Fibroblast of lung (primary cell): ENCODE measurements at regions not wholly inside any gene's neighbourhood (a gene's known extent, or its start where the extent isn't known, plus 50 kb on each side); places are given as distances from the start of the nearest gene placed in this dataset.
A peak's percentile ranks its signal among the peaks of the same experiment; 100 is the strongest.

Experiments
- DNase-seq, 2 donors: peaks; one replicate each; pipeline versions ENCODE4 v3.0.0 to v3.0.0-alpha.2; 2010; ENCODE audit warnings: low read depth in 2 of 2
- H2AFZ ChIP-seq: 2 replicates; pipeline ENCODE4 v1.5.1; 2012; ENCODE audit warnings: low read length, control low read depth, inconsistent platforms
- H3K27ac ChIP-seq: 2 replicates; pipeline ENCODE4 v1.5.1; 2011; ENCODE audit warnings: low read length, control low read depth; ENCODE audit not compliant: insufficient read depth
- H3K27me3 ChIP-seq: 2 replicates; pipeline ENCODE4 v1.5.1; 2011; ENCODE audit warnings: mild to moderate bottlenecking, low read length; ENCODE audit not compliant: control insufficient read depth, insufficient read depth
- H3K36me3 ChIP-seq: 2 replicates; pipeline ENCODE4 v1.5.1; 2011; ENCODE audit warnings: low read length; ENCODE audit not compliant: control insufficient read depth, insufficient read depth
- H3K4me1 ChIP-seq: 2 replicates; pipeline ENCODE4 v1.5.1; 2011; ENCODE audit warnings: low read length; ENCODE audit not compliant: control insufficient read depth, insufficient read depth; ENCODE audit errors: extremely low read depth
- H3K4me2 ChIP-seq: 2 replicates; pipeline ENCODE4 v1.5.1; 2011; ENCODE audit warnings: low read length, control low read depth; ENCODE audit not compliant: insufficient read depth; ENCODE audit errors: extremely low read depth
- H3K4me3 ChIP-seq, 4 experiments: fragments of 200-600 bp in 1 of 4; sonication (generic) in 1 of 4; replicated peaks in 1 of 4; 2 replicates each; pipeline ENCODE4 v1.5.1; 2011 to 2016; ENCODE audit warnings: low read length in 4 of 4, low read depth in 3 of 4, mild to moderate bottlenecking in 3 of 4, control low read depth in 2 of 4, inconsistent platforms in 1 of 4, mixed read lengths in 1 of 4; ENCODE audit not compliant: insufficient read depth in 1 of 4; ENCODE audit errors: control extremely low read depth in 1 of 4
- H3K79me2 ChIP-seq: 2 replicates; pipeline ENCODE4 v1.5.1; 2012; ENCODE audit warnings: mild to moderate bottlenecking, low read length, inconsistent platforms; ENCODE audit not compliant: control insufficient read depth, insufficient read depth
- H3K9ac ChIP-seq: 2 replicates; pipeline ENCODE4 v1.5.1; 2011; ENCODE audit warnings: mild to moderate bottlenecking, low read length, control low read depth; ENCODE audit not compliant: insufficient read depth
- H3K9me3 ChIP-seq: 2 replicates; pipeline ENCODE4 v1.5.1; 2012; ENCODE audit warnings: low read depth, low read length; ENCODE audit not compliant: control insufficient read depth, insufficient read depth
- H4K20me1 ChIP-seq: 2 replicates; pipeline ENCODE4 v1.5.1; 2011; ENCODE audit warnings: low read length; ENCODE audit not compliant: control insufficient read depth, insufficient read depth; ENCODE audit errors: extremely low read depth
- EZH2 ChIP-seq: IDR thresholded peaks from 2 replicates; pipeline ENCODE4 v1.5.1; 2012; ENCODE audit warnings: low read length, control low read depth, mild to moderate bottlenecking; ENCODE audit errors: missing control alignments
- TF ChIP-seq, protein P1 (sequence below), 2 donors: IDR thresholded peaks in 1 of 2; conservative IDR thresholded peaks in 1 of 2; 1 replicate in 1 of 2; 2 replicates in 1 of 2; pipeline ENCODE4 v1.5.1; 2011 to 2012; ENCODE audit warnings: low read length in 2 of 2, control low read depth in 1 of 2, inconsistent platforms in 1 of 2, low read depth in 1 of 2, mild to moderate bottlenecking in 1 of 2

DNA sequence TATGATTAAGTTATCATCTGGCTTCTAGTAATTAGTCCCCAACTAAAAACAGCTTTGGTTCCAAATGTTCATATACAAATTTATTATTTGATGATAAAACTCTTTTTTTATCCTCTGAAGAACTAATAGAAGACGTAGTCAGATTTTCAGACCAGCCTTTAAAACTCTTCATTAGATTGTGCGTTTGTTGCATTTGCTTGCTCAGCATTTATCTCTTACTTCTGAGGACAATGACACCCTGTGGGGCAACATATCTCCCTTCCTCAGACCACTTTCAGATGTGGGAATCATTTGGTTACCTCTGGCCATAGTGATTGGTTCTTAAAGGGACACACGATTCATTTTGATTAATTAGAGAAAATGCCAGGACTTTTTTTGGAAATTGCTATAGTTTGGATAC, 481.8 kb downstream of the HAO1 start:
- Histone ChIP-seq H3K36me3 (no peaks in the 10 kb centered on the region), H3K4me2 (no peak overlapping the region)
- TF ChIP-seq EZH2: no peak
- TF ChIP-seq, protein P1, sequence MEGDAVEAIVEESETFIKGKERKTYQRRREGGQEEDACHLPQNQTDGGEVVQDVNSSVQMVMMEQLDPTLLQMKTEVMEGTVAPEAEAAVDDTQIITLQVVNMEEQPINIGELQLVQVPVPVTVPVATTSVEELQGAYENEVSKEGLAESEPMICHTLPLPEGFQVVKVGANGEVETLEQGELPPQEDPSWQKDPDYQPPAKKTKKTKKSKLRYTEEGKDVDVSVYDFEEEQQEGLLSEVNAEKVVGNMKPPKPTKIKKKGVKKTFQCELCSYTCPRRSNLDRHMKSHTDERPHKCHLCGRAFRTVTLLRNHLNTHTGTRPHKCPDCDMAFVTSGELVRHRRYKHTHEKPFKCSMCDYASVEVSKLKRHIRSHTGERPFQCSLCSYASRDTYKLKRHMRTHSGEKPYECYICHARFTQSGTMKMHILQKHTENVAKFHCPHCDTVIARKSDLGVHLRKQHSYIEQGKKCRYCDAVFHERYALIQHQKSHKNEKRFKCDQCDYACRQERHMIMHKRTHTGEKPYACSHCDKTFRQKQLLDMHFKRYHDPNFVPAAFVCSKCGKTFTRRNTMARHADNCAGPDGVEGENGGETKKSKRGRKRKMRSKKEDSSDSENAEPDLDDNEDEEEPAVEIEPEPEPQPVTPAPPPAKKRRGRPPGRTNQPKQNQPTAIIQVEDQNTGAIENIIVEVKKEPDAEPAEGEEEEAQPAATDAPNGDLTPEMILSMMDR (conservative IDR thresholded peaks at IDR 0.05 in 1 of 2, IDR thresholded peaks at IDR 0.05 in 1 of 2; ENCODE audit: low read depth in 1 of 2, low read length in 2 of 2): no peak

DNA sequence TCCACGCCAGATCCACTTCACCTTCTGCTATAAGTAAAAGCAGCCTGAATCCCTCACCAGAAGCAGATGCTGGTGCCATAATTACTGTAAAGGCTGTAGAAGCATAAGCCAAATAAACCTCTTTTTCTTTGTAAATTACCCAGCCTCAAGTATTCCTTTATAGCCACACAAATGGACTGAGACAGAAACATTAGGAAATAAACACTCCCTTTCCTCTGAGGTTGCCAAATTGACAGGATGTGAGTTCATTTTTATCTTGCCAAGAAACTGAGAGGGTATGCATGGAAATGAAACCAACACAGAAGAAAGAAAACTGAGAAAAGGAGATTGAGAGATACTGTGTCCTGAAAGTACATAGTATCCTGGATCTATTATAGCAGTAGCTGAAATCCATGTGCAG, 481.2 kb downstream of the HAO1 start:
- no peak overlapping the region for H3K27ac ChIP-seq

More for the DNA sequence above, 481.8 kb downstream of the HAO1 start:
- Histone ChIP-seq H2AFZ (no peak overlapping the region), H3K9me3 (no peaks in the 10 kb centered on the region), H3K27ac (no peak overlapping the region), H3K79me2 (no peaks in the 10 kb centered on the region), H3K4me1 (no peaks in the 10 kb centered on the region), H4K20me1 (no peaks in the 10 kb centered on the region), H3K4me3 (no peak overlapping the region), H3K9ac (no peak overlapping the region), H3K27me3 (no peaks in the 10 kb centered on the region)
- no peak for DNase-seq

DNA sequence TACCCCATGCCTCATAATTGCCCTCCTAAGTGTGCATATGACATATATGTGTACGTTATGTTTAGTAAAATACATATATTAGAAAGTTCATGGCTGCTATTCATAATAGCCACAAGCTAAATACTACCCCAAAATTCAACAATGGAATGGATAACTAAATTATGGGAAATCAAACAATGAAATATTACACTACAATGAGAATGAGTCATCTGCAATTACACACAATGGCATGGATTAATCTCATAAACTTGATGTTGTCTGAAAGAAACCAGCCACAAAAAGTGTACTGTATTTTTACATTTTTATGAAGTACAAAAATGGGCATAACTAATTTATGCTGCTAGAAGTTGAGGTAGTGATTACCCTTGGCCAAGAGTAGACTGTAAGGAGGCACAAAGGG, 477.0 kb downstream of the HAO1 start:
- no peak overlapping the region for H2AFZ ChIP-seq
- no peak for TF ChIP-seq EZH2
- TF ChIP-seq, protein P1 (conservative IDR thresholded peaks at IDR 0.05 in 1 of 2, IDR thresholded peaks at IDR 0.05 in 1 of 2; ENCODE audit: low read depth in 1 of 2, low read length in 2 of 2): no peak
- H3K4me2 ChIP-seq: no peak overlapping the region
- DNase-seq: no peak
- H3K4me3 ChIP-seq: no peak overlapping the region
- no peak overlapping the region for H3K9ac ChIP-seq
- no peaks in the 10 kb centered on the region for H3K36me3 ChIP-seq
- H3K27me3 ChIP-seq: no peaks in the 10 kb centered on the region
- H3K79me2 ChIP-seq: no peaks in the 10 kb centered on the region
- no peaks in the 10 kb centered on the region for H4K20me1 ChIP-seq
- no peaks in the 10 kb centered on the region for H3K4me1 ChIP-seq
- H3K27ac ChIP-seq: no peak overlapping the region
- no peaks in the 10 kb centered on the region for H3K9me3 ChIP-seq

More for the DNA sequence above, 481.2 kb downstream of the HAO1 start:
- DNase-seq: peak; percentile 9 to 37
- H3K27me3 ChIP-seq: no peaks in the 10 kb centered on the region
- H3K79me2 ChIP-seq: no peaks in the 10 kb centered on the region
- no peak overlapping the region for H3K9ac ChIP-seq
- H3K36me3 ChIP-seq: no peaks in the 10 kb centered on the region
- H2AFZ ChIP-seq: peak overlapping the region; percentile 68
- no peak overlapping the region for H3K4me3 ChIP-seq
- no peaks in the 10 kb centered on the region for H3K4me1 ChIP-seq
- no peak overlapping the region for H3K4me2 ChIP-seq
- H4K20me1 ChIP-seq: no peaks in the 10 kb centered on the region
- no peaks in the 10 kb centered on the region for H3K9me3 ChIP-seq
- TF ChIP-seq EZH2: no peak
- TF ChIP-seq, protein P1 (conservative IDR thresholded peaks at IDR 0.05 in 1 of 2, IDR thresholded peaks at IDR 0.05 in 1 of 2; ENCODE audit: low read depth in 1 of 2, low read length in 2 of 2): no peak
